ENCODE measurements at regions not wholly inside any gene's neighbourhood (a gene's known extent, or its start where the extent isn't known, plus 50 kb on each side); places are given as distances from the start of the nearest gene placed in this dataset.

- TF ChIP-seq CTCF (IDR thresholded peaks at IDR 0.05) = no peak
- no peak for TF ChIP-seq POLR2AphosphoS5 (IDR thresholded peaks at IDR 0.05)
- no peak for TF ChIP-seq EP300 (IDR thresholded peaks at IDR 0.05)
- TF ChIP-seq POLR2A (IDR thresholded peaks at IDR 0.05; ENCODE audit: low read depth) = no peak
Measured at GRCh38 chr10:105383978-105384377, 742.9 kb downstream of the SORCS3 start.

All from esophagus muscularis mucosa (tissue), 4 donors.